GM12801 (cell line): ENCODE measurements at regions not wholly inside any gene's neighbourhood (a gene's known extent, or its start where the extent isn't known, plus 50 kb on each side); places are given as distances from the start of the nearest gene placed in this dataset.

ENCODE experiments used
- CTCF ChIP-seq: IDR thresholded peaks from one replicate; pipeline ENCODE4 v1.5.1; 2011; ENCODE audit warnings: control low read depth; ENCODE audit not compliant: insufficient read length; ENCODE audit errors: extremely low read depth

DNA sequence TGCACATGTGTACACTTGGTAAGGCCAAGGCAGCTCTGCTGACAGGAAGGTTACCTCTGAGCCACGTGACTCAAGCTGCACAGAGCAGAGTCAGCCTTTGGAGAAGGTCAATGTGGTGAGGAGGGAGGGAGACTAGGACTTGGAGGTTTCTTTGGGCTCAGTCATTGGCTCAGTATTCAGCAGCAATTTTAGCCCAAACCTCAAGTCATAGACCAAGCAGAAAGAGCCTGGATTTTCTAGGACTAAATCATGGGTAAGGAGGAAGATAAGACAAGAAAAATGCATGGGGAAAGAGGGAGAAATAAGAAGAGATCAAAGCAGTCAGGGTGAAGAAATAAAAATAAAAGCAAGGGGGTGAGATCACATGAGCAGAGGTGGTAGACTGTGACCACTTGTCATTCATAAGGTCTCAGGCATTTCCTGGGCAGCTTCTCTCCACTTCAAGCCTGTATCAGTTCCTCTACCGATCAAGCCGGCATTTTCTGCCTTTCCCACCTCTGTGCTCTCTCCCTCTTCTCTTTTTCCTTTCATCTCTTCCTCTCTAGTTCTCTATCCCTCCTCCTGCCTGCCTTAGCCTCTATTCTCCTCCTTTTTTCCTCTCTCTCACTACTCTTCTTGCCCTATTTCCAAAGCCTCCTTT is 51.7 kb upstream of the DUSP10 start:
- no peak for TF ChIP-seq CTCF

DNA sequence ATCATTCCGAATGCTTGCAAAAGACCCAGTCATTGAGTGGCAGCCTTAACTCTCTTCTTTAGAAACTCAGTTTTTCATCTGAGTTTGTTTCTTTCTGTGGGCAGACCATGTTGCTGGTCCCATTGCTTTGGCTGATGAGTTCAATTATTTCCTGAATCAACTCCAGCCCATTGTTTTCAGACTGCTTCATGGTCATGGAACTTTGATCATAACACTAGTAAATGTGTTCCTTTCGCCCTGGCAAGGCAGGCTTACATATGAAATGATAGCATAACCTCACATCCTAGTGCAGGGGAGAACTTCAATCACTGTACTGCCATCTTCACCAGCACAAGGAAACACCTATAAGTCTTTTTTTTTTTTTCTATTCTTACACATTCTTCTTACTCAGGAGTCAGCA is 50.0 kb upstream of the DUSP10 start:
- TF ChIP-seq CTCF, result no peak
